Ascending aorta (tissue), 2 donors: ENCODE measurements at regions not wholly inside any gene's neighbourhood (a gene's known extent, or its start where the extent isn't known, plus 50 kb on each side); places are given as distances from the start of the nearest gene placed in this dataset.

ENCODE experiments used
- DNase-seq, 2 donors: peaks; one replicate each; pipeline ENCODE4 v3.0.0-alpha.2; 2019; ENCODE audit warnings: low spot score in 2 of 2
- H3K27ac ChIP-seq, 2 donors: fragments of 200-600 bp; sonication (generic); one replicate each; pipeline ENCODE4 v1.5.1; 2016 to 2017; ENCODE audit warnings: mild to moderate bottlenecking in 1 of 2
- H3K27me3 ChIP-seq: fragments of 200-600 bp; sonication (generic); one replicate; pipeline ENCODE4 v1.5.1; 2017
- H3K36me3 ChIP-seq, 2 donors: fragments of 200-600 bp; sonication (generic); one replicate each; pipeline ENCODE4 v1.5.1; 2016
- H3K4me1 ChIP-seq, 2 donors: fragments of 200-600 bp; sonication (generic); one replicate each; pipeline ENCODE4 v1.5.1; 2016 to 2017; ENCODE audit warnings: mild to moderate bottlenecking in 1 of 2
- H3K4me3 ChIP-seq, 2 donors: fragments of 200-600 bp; sonication (generic); one replicate each; pipeline ENCODE4 v1.5.1; 2016 to 2017; ENCODE audit warnings: mild to moderate bottlenecking in 1 of 2
- H3K9me3 ChIP-seq, 2 donors: fragments of 200-600 bp; sonication (generic); one replicate each; pipeline ENCODE4 v1.5.1; 2016
- intact Hi-C: fragments of 100-400 bp; cut with DNase I; formaldehyde crosslinking; loops from one replicate; pipeline ENCODE4 v1.15.1; 2023
- TF ChIP-seq, protein P1 (sequence below), 3 experiments: fragments of 200-600 bp in 2 of 3; fragments of 450-650 bp in 1 of 3; sonication (generic) in 2 of 3; IDR thresholded peaks; one replicate each; pipeline ENCODE4 v1.5.1; 2016 to 2019; ENCODE audit warnings: antibody characterized with exemption in 3 of 3, mild to moderate bottlenecking in 1 of 3, moderate library complexity in 1 of 3

DNA sequence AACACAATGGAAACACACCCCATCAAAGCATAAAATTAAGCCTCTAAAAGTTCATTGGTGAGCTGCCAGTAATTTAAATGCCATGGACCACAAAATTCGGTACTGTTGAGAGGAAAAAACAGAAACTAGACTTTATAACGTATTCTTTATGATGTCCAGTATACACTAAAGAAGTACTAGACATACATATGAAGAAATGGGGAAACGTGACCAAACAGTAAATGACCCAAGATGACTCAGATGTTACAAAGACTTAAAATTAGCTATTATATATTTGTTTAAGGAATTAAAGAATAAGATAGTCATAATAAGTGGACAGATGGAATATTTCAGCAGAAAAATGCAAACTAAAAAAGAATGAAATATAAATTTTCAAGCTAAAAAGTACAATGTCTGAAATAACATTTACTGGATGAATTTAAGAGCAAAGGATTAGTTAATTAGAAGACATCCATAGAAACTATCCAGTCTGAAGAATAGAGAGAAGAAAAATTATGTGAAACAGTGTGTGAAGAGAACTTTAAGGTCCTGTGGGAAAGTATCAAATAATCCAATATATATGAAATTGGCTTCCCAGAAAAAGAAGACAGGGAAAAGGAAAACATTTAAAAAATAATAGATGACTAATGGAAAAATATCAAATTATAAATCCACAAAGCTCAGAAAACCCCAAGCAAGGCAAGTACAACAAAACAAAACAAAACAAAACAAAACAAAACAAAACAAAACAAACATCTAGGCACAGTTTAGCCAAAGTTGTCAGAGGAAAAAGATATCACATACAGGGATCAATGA lies 69.4 kb downstream of the SAMD9 start:
- H3K27me3 ChIP-seq: no peaks in the 10 kb centered on the region
- H3K4me3 ChIP-seq: no peak overlapping the region
- H3K27ac ChIP-seq: no peak overlapping the region
- no peaks in the 10 kb centered on the region for H3K4me1 ChIP-seq
- no peaks in the 10 kb centered on the region for H3K36me3 ChIP-seq
- no peaks in the 10 kb centered on the region for H3K9me3 ChIP-seq
- DNase-seq: no peak
- intact Hi-C loops: no loop called here
- TF ChIP-seq, protein P1, sequence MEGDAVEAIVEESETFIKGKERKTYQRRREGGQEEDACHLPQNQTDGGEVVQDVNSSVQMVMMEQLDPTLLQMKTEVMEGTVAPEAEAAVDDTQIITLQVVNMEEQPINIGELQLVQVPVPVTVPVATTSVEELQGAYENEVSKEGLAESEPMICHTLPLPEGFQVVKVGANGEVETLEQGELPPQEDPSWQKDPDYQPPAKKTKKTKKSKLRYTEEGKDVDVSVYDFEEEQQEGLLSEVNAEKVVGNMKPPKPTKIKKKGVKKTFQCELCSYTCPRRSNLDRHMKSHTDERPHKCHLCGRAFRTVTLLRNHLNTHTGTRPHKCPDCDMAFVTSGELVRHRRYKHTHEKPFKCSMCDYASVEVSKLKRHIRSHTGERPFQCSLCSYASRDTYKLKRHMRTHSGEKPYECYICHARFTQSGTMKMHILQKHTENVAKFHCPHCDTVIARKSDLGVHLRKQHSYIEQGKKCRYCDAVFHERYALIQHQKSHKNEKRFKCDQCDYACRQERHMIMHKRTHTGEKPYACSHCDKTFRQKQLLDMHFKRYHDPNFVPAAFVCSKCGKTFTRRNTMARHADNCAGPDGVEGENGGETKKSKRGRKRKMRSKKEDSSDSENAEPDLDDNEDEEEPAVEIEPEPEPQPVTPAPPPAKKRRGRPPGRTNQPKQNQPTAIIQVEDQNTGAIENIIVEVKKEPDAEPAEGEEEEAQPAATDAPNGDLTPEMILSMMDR (IDR thresholded peaks at IDR 0.05): no peak

DNA sequence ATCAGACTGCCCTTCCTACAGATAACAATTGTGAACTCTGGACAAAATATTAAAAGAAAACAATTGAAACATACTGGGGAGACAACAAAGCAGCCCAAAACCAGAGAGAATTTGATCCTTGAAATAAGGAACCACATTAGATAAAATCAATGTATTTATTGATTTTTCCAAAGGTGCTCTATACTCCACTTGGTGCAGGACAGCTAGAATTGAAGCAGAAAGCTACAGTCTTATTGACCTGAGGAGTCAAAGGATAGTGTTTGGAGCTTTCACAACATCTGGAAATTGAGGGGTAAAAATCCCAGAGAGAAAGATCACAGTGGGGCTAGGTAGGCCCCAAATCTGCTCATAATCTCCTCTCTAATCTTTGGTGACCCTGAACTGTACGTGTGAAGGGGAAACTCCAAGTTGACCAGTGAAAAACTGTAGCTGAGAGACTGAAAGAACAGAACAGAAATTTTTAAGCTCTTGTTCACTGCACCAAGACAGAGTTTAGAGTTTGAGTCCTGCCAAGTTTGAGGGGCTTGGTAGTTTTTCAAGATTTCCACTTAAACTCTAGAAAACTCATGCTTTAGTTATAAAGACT lies 70.2 kb downstream of the SAMD9 start:
- Histone ChIP-seq H3K4me3 (no peak overlapping the region), H3K36me3 (no peaks in the 10 kb centered on the region), H3K27me3 (no peaks in the 10 kb centered on the region), H3K9me3 (no peaks in the 10 kb centered on the region), H3K27ac (no peak overlapping the region), H3K4me1 (no peaks in the 10 kb centered on the region)
- intact Hi-C loops: no loop called here
- DNase-seq: no peak
- TF ChIP-seq, protein P1 (IDR thresholded peaks at IDR 0.05): no peak

DNA sequence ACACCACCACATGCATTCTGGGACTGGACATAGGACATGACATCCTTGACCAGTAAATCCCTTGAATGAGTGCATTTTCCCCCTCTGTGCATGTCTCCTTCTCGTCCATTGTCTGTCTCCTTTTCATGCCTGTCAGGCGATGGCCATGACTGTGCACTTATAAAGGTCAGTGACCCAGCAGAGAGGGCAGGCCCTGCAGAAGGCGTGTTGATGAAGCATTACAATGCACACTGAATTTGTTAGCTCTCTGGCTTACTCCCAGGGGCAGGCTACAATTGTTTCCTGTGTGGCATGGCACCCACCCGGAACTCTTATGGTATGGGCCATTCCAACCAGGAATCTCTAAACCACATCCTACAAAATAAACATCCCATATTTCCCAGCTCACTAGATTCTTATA lies 71.1 kb downstream of the SAMD9 start:
- Histone ChIP-seq H3K36me3 (no peaks in the 10 kb centered on the region), H3K4me1 (no peaks in the 10 kb centered on the region), H3K27ac (no peak overlapping the region), H3K27me3 (no peaks in the 10 kb centered on the region), H3K9me3 (no peaks in the 10 kb centered on the region), H3K4me3 (no peak overlapping the region)
- no peak for DNase-seq
- intact Hi-C loops: no loop called here
- TF ChIP-seq, protein P1 (IDR thresholded peaks at IDR 0.05): no peak

DNA sequence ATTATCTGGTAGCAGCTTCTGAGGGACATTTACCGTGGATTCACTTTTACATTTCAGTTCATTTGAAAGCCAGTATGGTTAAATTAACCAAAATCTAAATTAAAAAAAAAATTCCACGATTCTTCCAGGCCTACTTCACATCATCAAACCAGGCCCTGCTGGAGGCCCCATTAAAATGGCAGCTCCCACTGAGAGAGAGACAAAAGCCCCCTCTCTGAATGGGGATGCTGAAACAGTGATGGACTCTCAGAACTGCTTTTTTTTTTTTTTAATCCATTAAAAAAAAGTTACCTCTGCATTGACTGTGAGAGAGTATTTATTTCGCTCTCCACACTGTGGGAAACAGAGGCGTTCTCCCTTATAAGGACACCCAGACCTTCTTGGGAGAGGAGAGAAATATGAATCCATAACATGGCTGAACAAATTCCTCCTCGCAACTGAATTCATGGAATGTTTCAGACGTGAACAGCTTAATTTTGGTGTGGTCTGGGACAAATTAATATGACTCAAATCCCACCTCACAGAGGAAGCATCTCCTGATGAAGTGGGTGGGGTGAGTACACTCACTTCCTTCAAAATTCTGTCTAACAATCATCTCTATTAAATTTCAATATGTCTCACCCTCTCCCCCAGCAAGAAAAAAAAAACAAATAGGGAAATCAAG lies 73.5 kb downstream of the SAMD9 start:
- no peaks in the 10 kb centered on the region for H3K27me3 ChIP-seq
- no peak overlapping the region for H3K4me3 ChIP-seq
- intact Hi-C loops: no loop called here
- no peak overlapping the region for H3K27ac ChIP-seq
- no peak for DNase-seq
- no peaks in the 10 kb centered on the region for H3K4me1 ChIP-seq
- H3K36me3 ChIP-seq: no peaks in the 10 kb centered on the region
- H3K9me3 ChIP-seq: no peaks in the 10 kb centered on the region
- TF ChIP-seq, protein P1 (IDR thresholded peaks at IDR 0.05): no peak

DNA sequence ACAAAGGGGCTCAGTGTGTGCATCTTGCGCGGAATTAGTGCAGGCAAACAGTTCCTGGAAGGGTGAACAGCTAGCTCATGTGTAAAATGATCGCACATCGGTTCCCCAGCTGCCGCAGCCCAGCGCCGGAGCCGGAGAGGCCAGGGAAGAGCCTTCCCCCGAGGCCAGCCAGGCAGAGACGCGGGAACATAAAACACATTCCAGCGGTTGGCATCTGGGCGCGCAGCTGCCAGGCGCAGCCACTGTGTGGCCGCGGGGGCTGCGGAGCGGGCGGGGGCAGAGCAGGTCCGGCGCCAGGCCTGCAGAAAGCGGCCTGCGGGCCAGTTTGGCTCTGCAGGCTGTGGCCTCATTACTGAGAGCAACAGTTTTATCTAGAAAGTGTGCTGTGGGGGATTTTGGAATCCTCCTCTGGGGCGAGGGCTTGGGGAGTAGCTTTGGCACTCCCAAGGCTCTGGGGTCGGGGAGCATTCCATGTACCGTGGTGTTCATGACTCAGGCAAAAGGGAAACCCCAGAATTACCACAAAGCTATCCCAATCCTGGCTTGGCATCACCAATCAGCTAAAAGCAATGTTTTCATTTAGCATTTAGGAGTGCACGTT lies 74.3 kb downstream of the SAMD9 start:
- TF ChIP-seq, protein P1 (IDR thresholded peaks at IDR 0.05): no peak
- intact Hi-C loops: no loop called here

More for the DNA sequence above, 74.3 kb downstream of the SAMD9 start:
- Histone ChIP-seq H3K36me3 (no peaks in the 10 kb centered on the region), H3K4me3 (peak overlapping the region; percentile 45 to 47), H3K27ac (no peak overlapping the region), H3K9me3 (no peaks in the 10 kb centered on the region), H3K4me1 (no peaks in the 10 kb centered on the region), H3K27me3 (no peaks in the 10 kb centered on the region)
- no peak for DNase-seq
